IMR-90 (cell line): ENCODE measurements at regions not wholly inside any gene's neighbourhood (a gene's known extent, or its start where the extent isn't known, plus 50 kb on each side); places are given as distances from the start of the nearest gene placed in this dataset.

Experiments
- ATAC-seq: fragments of 200-7000 bp; cut with Tn5 transposase; 2 replicates; pipeline ENCODE4 v1.9.1; 2020; ENCODE audit warnings: low read depth, mild to moderate bottlenecking, moderate library complexity
- BruUV-seq: library from RNA; stranded (reverse); fragments of 400-500 nt; replicated peaks from 2 replicates; lab custom pipeline; 2021; lab: Mats Ljungman, UMichigan
- CTCF ChIA-PET: fragments of 300-600 bp; formaldehyde crosslinking; extraction: SDS; loops from one replicate; lab custom pipeline; 2021; ENCODE audit warnings: antibody characterized with exemption; lab: Yijun Ruan, JAX
- POLR2A ChIA-PET: fragments of 300-600 bp; sonication (Branson Sonifier 250); formaldehyde crosslinking; loops from one replicate; lab custom pipeline; 2022; ENCODE audit warnings: antibody characterized with exemption; ENCODE audit not compliant: unreplicated experiment; lab: Charles Lee
- DNase-seq: peaks from one replicate; pipeline ENCODE4 v3.0.0; 2013
- H2AFZ ChIP-seq: replicated peaks from 2 replicates; pipeline ENCODE3; 2013; ENCODE audit warnings: low read length, mild to moderate bottlenecking; ENCODE audit not compliant: poor library complexity
- H2AK5ac ChIP-seq: 2 replicates; pipeline ENCODE4 v1.6.1; 2013; ENCODE audit warnings: low read depth, low read length, inconsistent platforms
- H2AK9ac ChIP-seq: replicated peaks from 2 replicates; pipeline ENCODE3; 2013; ENCODE audit warnings: mild to moderate bottlenecking, low read depth, low read length, moderate library complexity; ENCODE audit not compliant: poor library complexity
- H2BK120ac ChIP-seq: 2 replicates; pipeline ENCODE4 v1.6.1; 2013; ENCODE audit warnings: low read depth, low read length, inconsistent platforms
- H2BK15ac ChIP-seq: 3 replicates; pipeline ENCODE4 v1.6.1; 2013; ENCODE audit warnings: low read depth, low read length, inconsistent platforms
- H2BK20ac ChIP-seq: 2 replicates; pipeline ENCODE4 v1.6.1; 2013; ENCODE audit warnings: low read depth, mild to moderate bottlenecking, inconsistent platforms, low read length, moderate library complexity
- H2BK5ac ChIP-seq: 2 replicates; pipeline ENCODE4 v1.6.1; 2013; ENCODE audit warnings: mild to moderate bottlenecking, low read depth, low read length, inconsistent platforms; ENCODE audit not compliant: poor library complexity, severe bottlenecking
- H3K14ac ChIP-seq: replicated peaks from 2 replicates; pipeline ENCODE4 v1.6.1; 2013; ENCODE audit warnings: low read depth, low read length, inconsistent platforms
- H3K18ac ChIP-seq: 2 replicates; pipeline ENCODE4 v1.6.1; 2013; ENCODE audit warnings: low read depth, low read length, control low read depth
- H3K23ac ChIP-seq: 2 replicates; pipeline ENCODE4 v1.6.1; 2013; ENCODE audit warnings: low read depth, low read length, inconsistent platforms
- H3K27ac ChIP-seq: 2 replicates; pipeline ENCODE4 v1.5.1; 2013; ENCODE audit warnings: mild to moderate bottlenecking, control low read depth, low read length; ENCODE audit not compliant: insufficient read depth
- H3K27me3 ChIP-seq: 2 replicates; pipeline ENCODE4 v1.6.1; 2013; ENCODE audit warnings: low read length; ENCODE audit not compliant: control insufficient read depth, insufficient read depth
- H3K36me3 ChIP-seq: 2 replicates; pipeline ENCODE4 v1.6.1; 2013; ENCODE audit warnings: low read length, mixed read lengths; ENCODE audit not compliant: control insufficient read depth, insufficient read depth
- H3K4ac ChIP-seq: 2 replicates; pipeline ENCODE4 v1.6.1; 2013; ENCODE audit warnings: low read depth, low read length, inconsistent platforms
- H3K4me1 ChIP-seq: 2 replicates; pipeline ENCODE4 v1.6.1; 2013; ENCODE audit warnings: low read length, mixed read lengths; ENCODE audit not compliant: control insufficient read depth, insufficient read depth
- H3K4me2 ChIP-seq: 2 replicates; pipeline ENCODE4 v1.6.1; 2013; ENCODE audit warnings: low read depth, mild to moderate bottlenecking, control low read depth, low read length, moderate library complexity
- H3K4me3 ChIP-seq: 2 replicates; pipeline ENCODE4 v1.5.1; 2013; ENCODE audit warnings: low read depth, mild to moderate bottlenecking, control low read depth, low read length, moderate library complexity; ENCODE audit not compliant: insufficient read depth
- H3K56ac ChIP-seq: 2 replicates; pipeline ENCODE4 v1.6.1; 2013; ENCODE audit warnings: low read length, inconsistent platforms; ENCODE audit not compliant: insufficient read depth; ENCODE audit errors: extremely low read depth
- H3K79me1 ChIP-seq, 2 experiments: 2 replicates each; pipeline ENCODE4 v1.6.1; 2013; ENCODE audit warnings: low read length in 2 of 2, inconsistent platforms in 1 of 2, low read depth in 1 of 2
- H3K9ac ChIP-seq: 2 replicates; pipeline ENCODE4 v1.6.1; 2013; ENCODE audit warnings: low read depth, low read length, control low read depth
- H3K9me1 ChIP-seq: 2 replicates; pipeline ENCODE4 v1.6.1; 2013; ENCODE audit warnings: low read length, inconsistent platforms; ENCODE audit not compliant: insufficient read depth
- H3K9me3 ChIP-seq: 2 replicates; pipeline ENCODE4 v1.6.1; 2013; ENCODE audit warnings: low read length; ENCODE audit not compliant: control insufficient read depth, insufficient read depth
- H4K20me1 ChIP-seq: 2 replicates; pipeline ENCODE4 v1.6.1; 2013; ENCODE audit warnings: low read length, inconsistent platforms; ENCODE audit not compliant: insufficient read depth
- H4K5ac ChIP-seq: 2 replicates; pipeline ENCODE4 v1.6.1; 2013; ENCODE audit warnings: mild to moderate bottlenecking, low read depth, low read length, control low read depth
- H4K8ac ChIP-seq, 2 experiments: 2 replicates each; pipeline ENCODE4 v1.6.1; 2013; ENCODE audit warnings: low read depth in 2 of 2, low read length in 2 of 2, control low read depth in 1 of 2, inconsistent platforms in 1 of 2
- H4K91ac ChIP-seq: 2 replicates; pipeline ENCODE4 v1.6.1; 2013; ENCODE audit warnings: low read depth, low read length, inconsistent platforms; ENCODE audit not compliant: insufficient read depth
- CEBPB ChIP-seq: IDR thresholded peaks from 2 replicates; pipeline ENCODE4 v1.6.1; 2012; ENCODE audit warnings: low read depth, low read length, improper control_type of control experiment
- CTCF ChIP-seq: conservative IDR thresholded peaks from 2 replicates; pipeline ENCODE4 v1.5.1; 2012; ENCODE audit warnings: mild to moderate bottlenecking, low read depth, low read length, improper control_type of control experiment
- ELK1 ChIP-seq: fragments of 150-350 bp; IDR thresholded peaks from 2 replicates; pipeline ENCODE4 v1.6.1; 2016; ENCODE audit warnings: low read depth, mild to moderate bottlenecking, low read length, moderate library complexity, borderline replicate concordance
- MAFK ChIP-seq: IDR thresholded peaks from 2 replicates; pipeline ENCODE4 v1.6.1; 2012; ENCODE audit warnings: low read depth, low read length, improper control_type of control experiment
- SMC3 ChIP-seq: fragments of 150-350 bp; IDR thresholded peaks from 2 replicates; pipeline ENCODE4 v1.6.1; 2016; ENCODE audit warnings: low read depth, mild to moderate bottlenecking, antibody characterized with exemption, low read length, moderate library complexity
- WGBS, 2 experiments: methylation state at CpG; one replicate each; pipeline versions ENCODE4 v1.1.5 to v1.1.7; 2013; ENCODE audit warnings: missing lambda C conversion rate in 2 of 2; ENCODE audit not compliant: insufficient read length in 1 of 2; ENCODE audit errors: extremely low coverage in 2 of 2; 5-methylcytosine and 5-hydroxymethylcytosine counted together
- dilution Hi-C: fragments of 300-500 bp; cut with HindIII; formaldehyde crosslinking; loops from one replicate; pipeline ENCODE4 v1.14.3; 2018; ENCODE audit warnings: low sequenced_read_pairs; ENCODE audit not compliant: unreplicated experiment
- in situ Hi-C: fragments of 300-500 bp; cut with MboI; formaldehyde crosslinking; loops from 3 replicates; pipeline ENCODE4 v1.14.3; 2019; ENCODE audit warnings: low sequenced_read_pairs, inconsistent platforms, mixed read lengths
- intact Hi-C: fragments of 100-400 bp; cut with micrococcal nuclease; formaldehyde crosslinking; loops from 2 replicates; pipeline ENCODE4 v1.10.0; 2022

- TF ChIP-seq MAFK (peak; percentile 88), ELK1 (no peak), SMC3 (no peak), CTCF (no peak), CEBPB (no peak)
- Histone ChIP-seq H3K56ac (no peak overlapping the region), H3K14ac (no peak overlapping the region), H3K9me1 (no peaks in the 10 kb centered on the region), H3K9me3 (no peaks in the 10 kb centered on the region), H4K5ac (no peak overlapping the region), H2BK15ac (no peak overlapping the region), H2AK5ac (no peak overlapping the region), H3K23ac (no peak overlapping the region), H2BK20ac (no peak overlapping the region), H2BK5ac (no peak overlapping the region), H3K4ac (no peak overlapping the region), H3K4me2 (no peak overlapping the region), H3K27me3 (no peaks in the 10 kb centered on the region), H3K27ac (no peak overlapping the region), H3K18ac (no peak overlapping the region), H2AFZ (no peak overlapping the region), H2BK120ac (no peak overlapping the region), H3K9ac (no peak overlapping the region), H2AK9ac (no peak overlapping the region), H4K8ac (no peak overlapping the region), H4K20me1 (no peaks in the 10 kb centered on the region), H3K79me1 (no peaks in the 10 kb centered on the region), H4K91ac (no peak overlapping the region), H3K36me3 (no peaks in the 10 kb centered on the region), H3K4me3 (no peak overlapping the region), H3K4me1 (no peaks in the 10 kb centered on the region)
- no peak for ATAC-seq
- no CpG with 5 or more reads among the region's 2 CpGs for WGBS, 2 experiments
- no TSS peak for BruUV-seq
- in situ Hi-C loops: no loop called here
- ChIA-PET POLR2A (no interaction called here), CTCF (no interaction called here)
- dilution Hi-C loops: no loop called here
- intact Hi-C loops: no loop called here
- no peak for DNase-seq
These were observed 659.2 kb downstream of the PCDH7 start for GRCh38 chr4:31379364-31379763.
